H1 (cell line): ENCODE measurements at regions not wholly inside any gene's neighbourhood (a gene's known extent, or its start where the extent isn't known, plus 50 kb on each side); places are given as distances from the start of the nearest gene placed in this dataset.

Source experiments
- CTCF ChIA-PET: fragments of 300-600 bp; sonication (Branson Sonifier 250); formaldehyde crosslinking; loops from one replicate; lab custom pipeline; 2021; ENCODE audit not compliant: partially characterized antibody; lab: Charles Lee
- POLR2A ChIA-PET: fragments of 300-600 bp; sonication (Branson Sonifier 250); formaldehyde crosslinking; loops from one replicate; lab custom pipeline; 2021; ENCODE audit warnings: inconsistent platforms; ENCODE audit not compliant: partially characterized antibody; lab: Charles Lee
- DNase-seq, 2 experiments: peaks; one replicate each; pipeline versions ENCODE4 v3.0.0 to v3.0.0-alpha.2; 2010 to 2022; ENCODE audit warnings: low spot score in 2 of 2, low read depth in 1 of 2, mixed read lengths in 1 of 2
- FAIRE-seq: peaks from 2 replicates; lab custom pipeline; 2011; peaks lifted over from hg19 to GRCh38; lab: Jason Lieb, UNC
- H2AFZ ChIP-seq: 2 replicates; pipeline ENCODE4 v1.8.1; 2012; ENCODE audit warnings: low read length, inconsistent platforms
- H2AK5ac ChIP-seq: 2 replicates; pipeline ENCODE4 v1.6.1; 2013; ENCODE audit warnings: low read depth, low read length
- H2BK120ac ChIP-seq: replicated peaks from 2 replicates; pipeline ENCODE3; 2013; ENCODE audit warnings: low read depth, low read length, inconsistent platforms
- H2BK12ac ChIP-seq: 2 replicates; pipeline ENCODE4 v1.6.1; 2013; ENCODE audit warnings: low read depth, low read length
- H2BK15ac ChIP-seq: 2 replicates; pipeline ENCODE4 v1.6.1; 2013; ENCODE audit warnings: low read length
- H2BK20ac ChIP-seq: 2 replicates; pipeline ENCODE4 v1.6.1; 2013; ENCODE audit warnings: low read length
- H2BK5ac ChIP-seq: 2 replicates; pipeline ENCODE4 v1.6.1; 2013; ENCODE audit warnings: low read depth, low read length
- H3K14ac ChIP-seq: 2 replicates; pipeline ENCODE4 v1.6.1; 2013; ENCODE audit warnings: inconsistent platforms; ENCODE audit not compliant: insufficient read length
- H3K18ac ChIP-seq: 2 replicates; pipeline ENCODE4 v1.6.1; 2013; ENCODE audit warnings: low read length; ENCODE audit errors: extremely low read depth
- H3K23ac ChIP-seq: 2 replicates; pipeline ENCODE4 v1.6.1; 2013; ENCODE audit warnings: inconsistent platforms; ENCODE audit not compliant: insufficient read length
- H3K23me2 ChIP-seq: 2 replicates; pipeline ENCODE4 v1.6.1; 2013; ENCODE audit warnings: low read depth, low read length
- H3K27ac ChIP-seq: 2 replicates; pipeline ENCODE4 v1.6.1; 2011; ENCODE audit warnings: low read depth, low read length, inconsistent platforms
- H3K27me3 ChIP-seq, 4 experiments: replicated peaks in 1 of 4; 1 replicate in 1 of 4; 2 replicates in 3 of 4; pipeline versions ENCODE4 v1.6.1 to v1.8.1; 2011 to 2013; ENCODE audit warnings: low read length in 3 of 4, mild to moderate bottlenecking in 3 of 4, inconsistent platforms in 2 of 4, mixed read lengths in 2 of 4, moderate library complexity in 1 of 4; ENCODE audit not compliant: control insufficient read depth in 3 of 4, insufficient read depth in 3 of 4; ENCODE audit errors: extremely low read depth in 1 of 4
- H3K36me3 ChIP-seq, 4 experiments: 2 replicates each; pipeline versions ENCODE4 v1.6.1 to v1.8.1; 2011 to 2013; ENCODE audit warnings: mild to moderate bottlenecking in 4 of 4, low read length in 3 of 4, moderate library complexity in 2 of 4, control low read depth in 1 of 4, inconsistent platforms in 1 of 4; ENCODE audit not compliant: insufficient read depth in 4 of 4, control insufficient read depth in 2 of 4
- H3K4ac ChIP-seq: replicated peaks from 2 replicates; pipeline ENCODE3; 2013; ENCODE audit warnings: low read length, low read depth, mixed read lengths, inconsistent platforms; ENCODE audit not compliant: insufficient read length
- H3K4me1 ChIP-seq, 4 experiments: replicated peaks in 1 of 4; 1 replicate in 1 of 4; 2 replicates in 3 of 4; pipeline versions ENCODE4 v1.6.1 to v1.8.1; 2011 to 2013; ENCODE audit warnings: low read length in 3 of 4, inconsistent platforms in 2 of 4, mixed read lengths in 1 of 4; ENCODE audit not compliant: insufficient read depth in 4 of 4, control insufficient read depth in 3 of 4
- H3K4me2 ChIP-seq, 2 experiments: 2 replicates each; pipeline versions ENCODE4 v1.6.1 to v1.8.1; 2011 to 2013; ENCODE audit warnings: low read depth in 2 of 2, low read length in 2 of 2, control low read depth in 1 of 2, inconsistent platforms in 1 of 2, mild to moderate bottlenecking in 1 of 2; ENCODE audit not compliant: insufficient read depth in 1 of 2
- H3K4me3 ChIP-seq, 4 experiments: fragments of 200-600, 300-600 bp in 1 of 4; sonication (generic), shearing (Covaris generic), sonication (Bioruptor Twin) in 1 of 4; 2 replicates each; pipeline versions ENCODE4 v1.5.1 to v1.8.1; 2011 to 2016; ENCODE audit warnings: low read length in 4 of 4, low read depth in 3 of 4, control low read depth in 2 of 4, inconsistent platforms in 2 of 4, mild to moderate bottlenecking in 2 of 4, mixed read lengths in 1 of 4, moderate library complexity in 1 of 4; ENCODE audit not compliant: insufficient read depth in 2 of 4; ENCODE audit errors: extremely low read depth in 1 of 4
- H3K56ac ChIP-seq: replicated peaks from 2 replicates; pipeline ENCODE3; 2013; ENCODE audit warnings: low read depth, mild to moderate bottlenecking, mixed read lengths, low read length, inconsistent platforms; ENCODE audit not compliant: insufficient read length
- H3K79me1 ChIP-seq: 2 replicates; pipeline ENCODE4 v1.6.1; 2013; ENCODE audit warnings: low read depth, low read length, control low read depth
- H3K79me2 ChIP-seq, 2 experiments: 2 replicates each; pipeline versions ENCODE4 v1.6.1 to v1.8.1; 2012 to 2013; ENCODE audit warnings: low read length in 2 of 2, mild to moderate bottlenecking in 2 of 2, inconsistent platforms in 1 of 2; ENCODE audit not compliant: insufficient read depth in 2 of 2, control insufficient read depth in 1 of 2
- H3K9ac ChIP-seq, 4 experiments: replicated peaks in 1 of 4; 1 replicate in 1 of 4; 2 replicates in 3 of 4; pipeline versions ENCODE4 v1.6.1 to v1.8.1; 2011 to 2013; ENCODE audit warnings: low read depth in 3 of 4, low read length in 3 of 4, control low read depth in 2 of 4, mild to moderate bottlenecking in 2 of 4, moderate library complexity in 2 of 4, inconsistent platforms in 1 of 4; ENCODE audit errors: extremely low read depth in 1 of 4
- H3K9me3 ChIP-seq, 2 experiments: 2 replicates each; pipeline versions ENCODE4 v1.6.1 to v1.8.1; 2012 to 2013; ENCODE audit warnings: mild to moderate bottlenecking in 2 of 2, moderate library complexity in 2 of 2, control low read depth in 1 of 2, inconsistent platforms in 1 of 2, low read depth in 1 of 2, low read length in 1 of 2, mixed read lengths in 1 of 2; ENCODE audit not compliant: insufficient read depth in 2 of 2
- H4K20me1 ChIP-seq, 2 experiments: replicated peaks in 1 of 2; 2 replicates each; pipeline versions ENCODE3 to v1.8.1; 2011 to 2013; ENCODE audit warnings: inconsistent platforms in 2 of 2, low read length in 2 of 2, mild to moderate bottlenecking in 1 of 2; ENCODE audit not compliant: insufficient read depth in 2 of 2, control insufficient read depth in 1 of 2
- H4K5ac ChIP-seq: 2 replicates; pipeline ENCODE4 v1.6.1; 2013; ENCODE audit warnings: low read length, low read depth, mixed read lengths, inconsistent platforms; ENCODE audit not compliant: insufficient read length
- H4K8ac ChIP-seq: 2 replicates; pipeline ENCODE4 v1.8.0; 2013; ENCODE audit warnings: mild to moderate bottlenecking, moderate library complexity, low read length, inconsistent platforms; ENCODE audit not compliant: insufficient read depth; ENCODE audit errors: extremely low read depth
- H4K91ac ChIP-seq: replicated peaks from 2 replicates; pipeline ENCODE3; 2013; ENCODE audit warnings: low read length, mixed read lengths, inconsistent platforms; ENCODE audit not compliant: insufficient read length
- ATF3 ChIP-seq: IDR thresholded peaks from 2 replicates; pipeline ENCODE4 v1.6.1; 2011; ENCODE audit warnings: low read depth, mild to moderate bottlenecking, low read length; ENCODE audit not compliant: insufficient read depth
- BACH1 ChIP-seq: IDR thresholded peaks from 2 replicates; pipeline ENCODE4 v1.6.1; 2012; ENCODE audit warnings: low read length, improper control_type of control experiment
- CTBP2 ChIP-seq: IDR thresholded peaks from 2 replicates; pipeline ENCODE4 v1.7.0; 2011; ENCODE audit warnings: borderline replicate concordance, mild to moderate bottlenecking, moderate library complexity, mixed read lengths, low read length; ENCODE audit not compliant: insufficient read depth, insufficient read length
- EZH2 ChIP-seq: fragments of 200-600 bp; sonication (generic); IDR thresholded peaks from 2 replicates; pipeline ENCODE4 v1.7.1; 2012; ENCODE audit warnings: low read depth, mild to moderate bottlenecking, moderate library complexity, low read length, inconsistent platforms; ENCODE audit not compliant: severe bottlenecking
- GTF2F1 ChIP-seq: IDR thresholded peaks from 2 replicates; pipeline ENCODE4 v1.6.1; 2012; ENCODE audit warnings: low read depth, low read length, improper control_type of control experiment, borderline replicate concordance
- JUN ChIP-seq: IDR thresholded peaks from 2 replicates; pipeline ENCODE4 v1.6.1; 2011; ENCODE audit warnings: low read depth, mild to moderate bottlenecking, improper control_type of control experiment, low read length
- NANOG ChIP-seq: IDR thresholded peaks from 2 replicates; pipeline ENCODE4 v1.6.1; 2011; ENCODE audit warnings: low read length, low read depth, mild to moderate bottlenecking, inconsistent platforms; ENCODE audit not compliant: insufficient read depth, poor library complexity, severe bottlenecking
- NRF1 ChIP-seq: IDR thresholded peaks from 2 replicates; pipeline ENCODE4 v1.6.1; 2011; ENCODE audit warnings: mild to moderate bottlenecking, low read depth, low read length, improper control_type of control experiment
- PHF8 ChIP-seq: fragments of 200-600 bp; sonication (generic); conservative IDR thresholded peaks from 2 replicates; pipeline ENCODE4 v1.7.1; 2012; ENCODE audit warnings: low read depth, mild to moderate bottlenecking, inconsistent platforms, low read length, moderate library complexity
- POLR2AphosphoS5 ChIP-seq: IDR thresholded peaks from 2 replicates; pipeline ENCODE4 v1.6.1; 2011; ENCODE audit warnings: low read depth, low read length
- RNF2 ChIP-seq: fragments of 200-900, 300-1000 bp; sonication (generic); IDR thresholded peaks from 2 replicates; pipeline ENCODE4 v1.7.1; 2016; ENCODE audit warnings: borderline replicate concordance, low read depth, mild to moderate bottlenecking, antibody characterized with exemption, low read length; ENCODE audit not compliant: poor library complexity, severe bottlenecking; ENCODE audit errors: missing control alignments
- TAF1 ChIP-seq: IDR thresholded peaks from 2 replicates; pipeline ENCODE4 v1.6.1; 2011; ENCODE audit warnings: mild to moderate bottlenecking, low read depth, low read length
- WGBS, 2 experiments: shearing (Covaris generic) in 1 of 2; methylation state at CpG; one replicate each; pipeline versions ENCODE4 v1.1.6 to v1.1.7; 2013 to 2015; ENCODE audit warnings: low lambda C conversion rate in 2 of 2, mixed read lengths in 2 of 2, inconsistent platforms in 1 of 2, low coverage in 1 of 2, missing lambda C conversion rate in 1 of 2; ENCODE audit not compliant: insufficient replicate concordance in 2 of 2, insufficient coverage in 1 of 2, insufficient read length in 1 of 2; ENCODE audit errors: extremely low coverage in 1 of 2, missing lambda C conversion rate in 1 of 2; 5-methylcytosine and 5-hydroxymethylcytosine counted together

- Histone ChIP-seq H2AFZ (no peak overlapping the region), H2BK15ac (no peak overlapping the region), H3K14ac (no peak overlapping the region), H2BK12ac (no peak overlapping the region), H3K23ac (no peak overlapping the region), H4K91ac (no peak overlapping the region), H3K9me3 (no peaks in the 10 kb centered on the region), H4K5ac (no peak overlapping the region), H3K27me3 (no peaks in the 10 kb centered on the region), H3K9ac (no peak overlapping the region), H3K79me2 (peaks cover 0 to 2% of the 10 kb centered on the region in 2 experiments; a peak in 1 of 4 replicates), H3K36me3 (no peaks in the 10 kb centered on the region), H2BK120ac (no peak overlapping the region), H2BK20ac (no peak overlapping the region), H4K8ac (0 out of 2 replicates have a peak overlapping the region, but pooled peaks have one; percentile 14), H4K20me1 (peaks cover 0 to 11% of the 10 kb centered on the region in 2 experiments), H3K27ac (no peak overlapping the region), H3K23me2 (peaks cover 9% of the 10 kb centered on the region; the same call in 1 of the 2 replicates), H3K4me2 (no peak overlapping the region), H3K79me1 (0 out of 2 replicates have a peak, but pooled peaks cover 2% of the 10 kb centered on the region), H3K4me3 (no peak overlapping the region), H3K18ac (no peak overlapping the region), H3K56ac (no peak overlapping the region), H2AK5ac (no peak overlapping the region), H2BK5ac (no peak overlapping the region), H3K4me1 (no peaks in the 10 kb centered on the region), H3K4ac (no peak overlapping the region)
- ChIA-PET CTCF (no interaction called here), POLR2A (no interaction called here)
- DNase-seq, result no peak
- FAIRE-seq, result no peak
- WGBS, 2 experiments, result 91% methylated on average over 22 of the region's 24 CpGs; no CpG with 5 or more reads in 1 of the 2 experiments
- no peak for TF ChIP-seq TAF1
- no peak for TF ChIP-seq GTF2F1
- no peak for TF ChIP-seq EZH2
- no peak for TF ChIP-seq PHF8
- no peak for TF ChIP-seq POLR2AphosphoS5
- TF ChIP-seq RNF2, result no peak
- TF ChIP-seq NANOG, result no peak
- no peak for TF ChIP-seq ATF3
- TF ChIP-seq NRF1, result no peak
- TF ChIP-seq JUN, result no peak
- no peak for TF ChIP-seq CTBP2
- TF ChIP-seq BACH1, result no peak
These were observed 1136.9 kb downstream of the BRD1 start for GRCh38 chr22:48690583-48691317.
